CD4-positive, alpha-beta T cell (primary cell): ENCODE measurements at regions not wholly inside any gene's neighbourhood (a gene's known extent, or its start where the extent isn't known, plus 50 kb on each side); places are given as distances from the start of the nearest gene placed in this dataset.

Source experiments
- ATAC-seq: fragments of 200-7000 bp; cut with Tn5 transposase; one replicate; pipeline ENCODE4 v1.10.0; 2022; ENCODE audit warnings: mild to moderate bottlenecking; ENCODE audit not compliant: poor library complexity
- CTCF ChIA-PET: fragments of 350-600 bp; sonication (Branson Sonifier 250); formaldehyde crosslinking; loops from one replicate; lab custom pipeline; 2021; ENCODE audit warnings: antibody characterized with exemption, inconsistent platforms; lab: Charles Lee
- POLR2A ChIA-PET: fragments of 350-600 bp; sonication (Branson Sonifier 250); formaldehyde crosslinking; loops from one replicate; lab custom pipeline; 2021; ENCODE audit warnings: antibody characterized with exemption, inconsistent platforms; lab: Charles Lee
- DNase-seq, 14 experiments: peaks; one replicate each; pipeline ENCODE4 v3.0.0-alpha.2; 2013 to 2020; ENCODE audit warnings: mixed read lengths in 2 of 14
- H3K27ac ChIP-seq, 2 donors: one replicate each; pipeline versions ENCODE4 v1.5.1 to v1.7.0; 2013; ENCODE audit warnings: low read length in 2 of 2, low read depth in 1 of 2, mild to moderate bottlenecking in 1 of 2
- H3K27me3 ChIP-seq, 2 experiments: 1 replicate in 1 of 2; 2 replicates in 1 of 2; pipeline versions ENCODE4 v1.6.1 to v1.7.0; 2013; ENCODE audit warnings: low read length in 2 of 2, control low read depth in 1 of 2, mild to moderate bottlenecking in 1 of 2, moderate library complexity in 1 of 2; ENCODE audit not compliant: insufficient read depth in 2 of 2, control insufficient read depth in 1 of 2
- H3K36me3 ChIP-seq: one replicate; pipeline ENCODE4 v1.6.1; 2013; ENCODE audit warnings: low read length, control low read depth; ENCODE audit not compliant: insufficient read depth
- H3K4me1 ChIP-seq: one replicate; pipeline ENCODE4 v1.6.1; 2013; ENCODE audit warnings: low read length, control low read depth; ENCODE audit not compliant: insufficient read depth
- H3K4me3 ChIP-seq: one replicate; pipeline ENCODE4 v1.5.1; 2013; ENCODE audit warnings: mild to moderate bottlenecking, low read length, moderate library complexity
- H3K9me3 ChIP-seq, 2 experiments: 1 replicate in 1 of 2; 2 replicates in 1 of 2; pipeline versions ENCODE4 v1.6.1 to v1.7.0; 2013; ENCODE audit warnings: low read length in 2 of 2, mild to moderate bottlenecking in 2 of 2, control low read depth in 1 of 2, moderate library complexity in 1 of 2; ENCODE audit not compliant: control insufficient read depth in 1 of 2, insufficient read depth in 1 of 2
- H3K27ac Mint-ChIP-seq: one replicate; pipeline ENCODE4 v1.8.0; 2020; ENCODE audit warnings: mixed read lengths
- H3K27me3 Mint-ChIP-seq: one replicate; pipeline ENCODE4 v1.8.0; 2021; ENCODE audit warnings: mixed read lengths
- H3K36me3 Mint-ChIP-seq: one replicate; pipeline ENCODE4 v1.8.0; 2021; ENCODE audit warnings: low read depth, mixed read lengths
- H3K4me1 Mint-ChIP-seq: one replicate; pipeline ENCODE4 v1.8.0; 2021; ENCODE audit warnings: low read depth, mixed read lengths
- H3K4me3 Mint-ChIP-seq: one replicate; pipeline ENCODE4 v1.8.0; 2020; ENCODE audit warnings: mild to moderate bottlenecking, mixed read lengths
- H3K9me3 Mint-ChIP-seq: one replicate; pipeline ENCODE4 v1.8.0; 2020; ENCODE audit warnings: mixed read lengths
- CTCF ChIP-seq: fragments of 200-600 bp; IDR thresholded peaks from one replicate; pipeline ENCODE4 v1.8.0; 2022; ENCODE audit warnings: antibody characterized with exemption, mild to moderate bottlenecking
- intact Hi-C, 2 experiments: fragments of 100-400 bp; cut with DNase I in 1 of 2; cut with micrococcal nuclease in 1 of 2; formaldehyde crosslinking; loops; one replicate each; pipeline versions ENCODE4 v1.15.1 to v1.9.0; 2023 to 2025; cut with DNase I, micrococcal nuclease

DNA sequence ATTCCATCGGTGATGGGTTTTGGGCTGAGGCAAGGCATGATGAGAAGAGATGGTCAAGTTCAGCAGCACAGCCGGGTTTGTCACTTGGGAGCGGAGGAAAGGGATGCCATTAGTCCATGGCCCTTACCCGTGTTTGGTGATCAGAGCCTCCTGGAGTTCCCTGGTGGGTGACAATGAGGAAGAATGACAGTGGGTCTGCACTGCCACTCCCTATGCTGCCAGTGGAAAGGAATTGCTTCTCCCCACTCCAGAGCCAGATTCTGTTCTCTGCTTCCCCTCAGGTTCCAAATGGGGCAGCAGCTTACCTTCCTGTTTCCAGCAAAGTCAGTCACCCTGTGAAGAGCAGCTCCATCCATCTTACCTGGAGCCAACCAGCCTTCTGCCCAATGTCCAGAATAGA is 393.1 kb downstream of the PTPRU start:
- H3K27me3 ChIP-seq: no peaks in the 10 kb centered on the region
- CTCF ChIA-PET: no interaction called here
- no peak for DNase-seq

DNA sequence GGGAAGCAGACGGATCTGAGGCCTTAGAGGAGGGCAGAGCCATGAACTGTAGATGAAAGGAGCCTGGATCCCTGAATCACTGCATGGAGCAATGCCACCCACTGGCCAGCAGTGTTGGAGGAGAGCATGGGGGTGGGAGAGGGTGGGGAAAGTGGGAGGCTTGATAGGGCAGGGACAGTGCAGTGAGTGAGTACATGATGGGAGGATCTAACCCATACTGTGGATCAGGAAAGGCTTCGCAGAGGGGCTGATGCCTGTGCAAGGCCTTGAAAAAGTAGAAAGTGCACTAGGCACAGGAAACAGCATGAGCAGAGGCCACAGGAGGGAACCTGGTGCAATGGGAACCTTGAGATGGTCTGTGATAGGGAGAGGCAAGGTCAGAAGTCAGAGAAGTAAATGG is 391.9 kb downstream of the PTPRU start:
- POLR2A ChIA-PET: no interaction called here
- TF ChIP-seq CTCF: no peak
- no peak overlapping the region for H3K27ac Mint-ChIP-seq

More for the DNA sequence above, 393.1 kb downstream of the PTPRU start:
- no peak for TF ChIP-seq CTCF
- intact Hi-C loops: no loop called here
- Mint-ChIP-seq H3K4me3 (no peak overlapping the region), H3K27me3 (peaks cover 39% of the 10 kb centered on the region), H3K36me3 (no peaks in the 10 kb centered on the region), H3K27ac (no peak overlapping the region), H3K4me1 (no peaks in the 10 kb centered on the region), H3K9me3 (no peaks in the 10 kb centered on the region)
- Histone ChIP-seq H3K36me3 (no peaks in the 10 kb centered on the region), H3K4me1 (no peaks in the 10 kb centered on the region), H3K27ac (no peak overlapping the region), H3K4me3 (no peak overlapping the region), H3K9me3 (peaks cover 0 to 12% of the 10 kb centered on the region in 2 experiments)
- POLR2A ChIA-PET: no interaction called here
- no peak for ATAC-seq

GRCh38 chr1:29626726-29627125 is 390.4 kb downstream of the PTPRU start:
- ATAC-seq: no peak

More for the DNA sequence above, 391.9 kb downstream of the PTPRU start:
- Histone ChIP-seq H3K4me1 (no peaks in the 10 kb centered on the region), H3K36me3 (no peaks in the 10 kb centered on the region), H3K27me3 (no peaks in the 10 kb centered on the region), H3K4me3 (no peak overlapping the region), H3K27ac (no peak overlapping the region), H3K9me3 (peaks cover 0 to 12% of the 10 kb centered on the region in 2 experiments)
- no peak for ATAC-seq
- peaks cover 38% of the 10 kb centered on the region for H3K27me3 Mint-ChIP-seq
- no peaks in the 10 kb centered on the region for H3K9me3 Mint-ChIP-seq
- H3K36me3 Mint-ChIP-seq: no peaks in the 10 kb centered on the region
- H3K4me1 Mint-ChIP-seq: no peaks in the 10 kb centered on the region
- CTCF ChIA-PET: no interaction called here
- H3K4me3 Mint-ChIP-seq: no peak overlapping the region
- DNase-seq: no peak
- intact Hi-C loops: no loop called here

More at GRCh38 chr1:29626726-29627125, 390.4 kb downstream of the PTPRU start:
- no peak for DNase-seq
- Mint-ChIP-seq H3K27me3 (peaks cover 51% of the 10 kb centered on the region), H3K9me3 (no peaks in the 10 kb centered on the region), H3K27ac (no peak overlapping the region), H3K4me1 (no peaks in the 10 kb centered on the region), H3K36me3 (no peaks in the 10 kb centered on the region), H3K4me3 (no peak overlapping the region)
- peaks cover 0 to 12% of the 10 kb centered on the region in 2 experiments for H3K9me3 ChIP-seq
- H3K27me3 ChIP-seq: peaks cover 0 to 4% of the 10 kb centered on the region in 2 experiments
- no peak overlapping the region for H3K4me3 ChIP-seq
- no peaks in the 10 kb centered on the region for H3K36me3 ChIP-seq
- H3K4me1 ChIP-seq: no peaks in the 10 kb centered on the region
- TF ChIP-seq CTCF: no peak
- POLR2A ChIA-PET: no interaction called here
- intact Hi-C loops: no loop called here
- CTCF ChIA-PET: no interaction called here
- H3K27ac ChIP-seq: no peak overlapping the region
